PC-9 (cell line): ENCODE measurements at regions not wholly inside any gene's neighbourhood (a gene's known extent, or its start where the extent isn't known, plus 50 kb on each side); places are given as distances from the start of the nearest gene placed in this dataset.

Source experiments
- CTCF ChIP-seq: fragments of 200-600 bp; sonication (generic); conservative IDR thresholded peaks from 2 replicates; pipeline ENCODE4 v1.6.1; 2017; ENCODE audit warnings: mixed run types, antibody characterized with exemption, mild to moderate bottlenecking, moderate library complexity
- EZH2 ChIP-seq: fragments of 200-600 bp; sonication (generic); IDR thresholded peaks from 2 replicates; pipeline ENCODE4 v1.8.0; 2017; ENCODE audit warnings: antibody characterized with exemption, low read depth

- no peak for TF ChIP-seq CTCF
- no peak for TF ChIP-seq EZH2
These were observed 60.0 kb downstream of the FHIP1A start for GRCh38 chr4:151468715-151469696.
